ENCODE measurements at regions not wholly inside any gene's neighbourhood (a gene's known extent, or its start where the extent isn't known, plus 50 kb on each side); places are given as distances from the start of the nearest gene placed in this dataset.

DNA sequence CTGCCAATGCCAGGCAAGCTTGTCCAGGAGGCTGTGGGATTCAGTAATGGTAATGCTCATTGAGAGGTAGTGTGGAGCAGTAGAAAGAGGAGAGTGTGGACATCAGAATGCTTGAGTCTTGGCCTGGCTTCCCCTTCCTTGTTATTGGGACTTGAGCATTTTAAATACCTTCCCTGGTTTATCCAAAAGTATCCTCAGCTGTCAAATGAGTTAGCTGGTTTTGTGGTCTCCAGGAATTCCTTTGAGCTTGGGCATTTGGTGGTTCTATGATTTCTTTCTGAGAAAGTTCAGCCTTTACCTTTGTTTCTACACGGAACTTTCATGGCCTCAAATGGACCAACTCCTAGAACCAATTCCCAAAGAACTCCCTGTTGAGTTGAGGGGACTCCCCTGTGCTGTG, 264.3 kb downstream of the PTEN start:
- no peak for DNase-seq

DNA sequence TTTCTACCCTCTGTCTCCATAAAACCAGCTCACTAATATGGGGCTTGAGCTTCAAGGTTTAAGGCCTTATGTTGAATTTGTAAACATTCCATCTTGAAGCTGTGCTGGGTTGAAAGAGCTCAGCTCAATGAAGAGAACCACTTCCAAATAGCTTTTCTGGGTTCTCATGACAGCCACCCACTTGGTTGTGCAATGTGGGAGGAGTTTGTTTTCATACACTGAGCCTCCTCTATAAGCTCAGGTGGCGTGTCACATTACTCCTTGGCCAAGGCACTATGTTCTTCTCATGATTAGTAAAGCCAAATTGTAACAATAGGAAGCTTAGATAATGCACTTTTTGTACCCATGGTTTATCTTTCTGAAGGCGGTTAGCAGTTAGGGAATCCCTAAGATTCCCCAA, 265.6 kb downstream of the PTEN start:
- no peak for DNase-seq

GRCh38 chr10:88130912-88131311, 267.5 kb downstream of the PTEN start:
- DNase-seq = no peak

DNA sequence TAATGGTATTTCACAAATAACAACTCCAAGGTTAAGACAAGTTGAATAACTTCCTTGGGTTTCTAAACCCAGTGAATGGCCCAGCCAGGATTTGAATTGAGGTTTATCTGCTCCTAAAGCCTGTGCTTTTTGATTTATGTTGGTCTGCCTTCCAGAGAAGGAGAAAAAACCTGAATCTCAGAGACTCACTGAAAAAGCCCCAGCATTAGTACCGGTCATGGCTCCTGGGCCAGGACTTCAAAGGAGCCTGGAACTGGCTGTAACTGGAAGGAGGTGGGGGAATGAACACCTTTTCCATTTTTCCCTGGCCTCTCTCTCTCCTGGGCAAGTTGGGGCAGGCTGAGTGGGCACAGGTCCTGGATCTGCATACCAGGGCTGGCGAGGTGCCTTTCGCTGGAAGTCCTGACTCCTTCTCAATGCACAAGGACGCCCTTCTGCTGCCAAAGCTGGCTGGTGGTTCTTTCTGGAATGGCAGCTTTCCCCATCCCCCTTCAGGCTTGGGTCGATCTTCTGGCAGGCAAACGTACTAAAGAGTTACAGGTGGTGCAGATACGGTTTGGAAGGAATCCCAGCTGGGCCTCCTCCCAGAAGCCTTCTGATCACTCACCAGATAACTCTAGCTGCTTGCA, 268.2 kb downstream of the PTEN start:
- peak in 2 of 3 donors; percentile 43 to 59 for DNase-seq

DNA sequence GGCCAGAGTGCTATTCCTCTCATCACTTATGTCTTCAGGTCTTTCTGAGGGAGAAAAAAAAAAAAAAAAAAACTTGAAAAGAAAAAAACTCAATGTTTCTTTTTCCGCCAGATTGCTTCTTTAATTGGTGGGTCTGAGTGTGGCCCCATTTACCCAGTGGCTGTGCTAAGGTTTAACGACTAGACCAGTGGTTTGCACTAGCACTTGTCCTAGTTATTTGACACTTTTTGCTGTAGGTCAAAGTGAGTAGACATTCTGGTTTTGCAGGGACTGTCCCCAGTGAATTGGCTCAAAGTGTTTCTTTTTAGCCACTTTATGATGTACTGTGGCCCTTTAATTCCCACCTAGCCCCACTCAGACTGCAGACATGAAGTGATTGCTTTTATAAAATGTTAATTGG, 273.3 kb downstream of the PTEN start:
- no peak for DNase-seq

- no peak for DNase-seq
Observed at GRCh38 chr10:88138319-88138848, 275.0 kb downstream of the PTEN start.

GRCh38 chr10:88147000-88147798, 283.8 kb downstream of the PTEN start:
- peak in 2 of 3 donors; percentile 47 to 67 for DNase-seq

- DNase-seq = no peak
Observed at GRCh38 chr10:88149906-88150305, 286.5 kb downstream of the PTEN start.

- DNase-seq = no peak
Observed at GRCh38 chr10:88150339-88150738, 286.9 kb downstream of the PTEN start.

DNA sequence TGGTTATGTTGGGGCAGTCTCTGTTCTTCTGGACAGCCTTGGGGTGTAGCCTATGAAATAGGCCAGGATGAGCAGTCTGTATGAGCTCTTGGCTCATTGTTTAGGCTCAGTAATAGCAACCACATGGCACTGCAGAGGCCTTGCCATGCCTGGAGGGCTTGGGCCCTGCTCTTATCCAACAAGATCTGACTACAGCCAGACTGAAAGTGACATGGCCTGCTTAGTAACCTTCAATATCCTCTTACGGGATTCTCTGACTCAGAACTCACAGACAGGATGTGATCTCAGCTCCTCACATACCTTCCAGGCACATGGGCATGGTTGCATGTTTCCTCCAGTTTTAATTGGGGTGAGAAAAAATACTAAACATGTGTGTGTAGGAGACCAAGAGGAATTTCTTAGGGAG, 289.3 kb downstream of the PTEN start:
- peak in 2 of 3 donors; percentile 20 to 91 for DNase-seq

DNA sequence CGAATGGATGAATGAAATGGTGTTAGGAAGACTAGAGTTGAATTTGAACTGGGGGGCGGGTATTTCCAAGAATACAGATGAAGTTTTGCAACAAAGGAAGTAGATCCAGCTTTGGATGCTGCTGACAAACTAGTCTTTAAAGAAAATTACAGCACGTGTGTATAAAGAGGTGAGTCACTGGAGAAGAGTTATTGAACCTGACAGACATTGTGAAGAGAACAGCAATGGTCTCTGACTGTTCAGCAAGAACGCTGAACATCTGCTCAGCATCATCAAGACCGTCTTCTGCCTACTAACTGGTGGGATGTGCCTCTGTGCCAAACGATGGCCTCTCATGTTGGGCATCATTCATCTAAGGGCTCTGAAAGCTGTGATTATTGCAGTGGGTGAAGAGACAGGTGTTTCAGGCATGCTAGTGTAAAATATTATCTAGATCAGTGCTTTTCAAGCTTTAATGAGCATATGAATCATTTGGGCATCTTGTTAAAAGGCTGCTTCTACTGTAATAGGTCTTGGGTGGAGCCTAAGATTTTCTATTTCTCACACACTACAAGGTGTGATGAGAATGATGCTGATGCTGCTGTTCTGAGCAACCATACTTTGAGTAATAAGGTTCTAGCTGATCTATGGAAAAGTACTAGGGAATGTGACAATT, 291.3 kb downstream of the PTEN start:
- no peak for DNase-seq

DNA sequence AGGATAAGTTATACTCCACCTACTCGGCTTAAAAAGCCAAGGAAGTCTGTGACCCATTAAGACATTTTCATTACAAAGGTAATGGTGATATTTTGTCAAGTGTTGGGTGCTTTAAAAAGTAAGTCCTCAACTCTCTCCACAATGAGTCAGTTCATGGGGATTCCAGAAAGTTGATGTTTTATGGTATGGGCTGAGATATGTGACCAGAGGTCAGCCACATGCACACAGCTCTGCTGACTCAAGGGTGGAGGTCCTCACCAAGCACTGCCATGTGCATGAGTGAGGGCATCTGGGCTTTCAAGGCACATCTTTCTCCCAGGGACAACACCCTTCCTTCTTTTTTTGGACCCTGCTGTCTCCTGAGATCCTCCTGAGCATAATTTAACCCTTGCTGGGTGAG, 292.9 kb downstream of the PTEN start:
- DNase-seq = no peak

GRCh38 chr10:88157981-88158465, 294.6 kb downstream of the PTEN start:
- DNase-seq = peak; percentile 36 to 68 (median 59)

GRCh38 chr10:88158526-88159122, 295.2 kb downstream of the PTEN start:
- no peak for DNase-seq

DNA sequence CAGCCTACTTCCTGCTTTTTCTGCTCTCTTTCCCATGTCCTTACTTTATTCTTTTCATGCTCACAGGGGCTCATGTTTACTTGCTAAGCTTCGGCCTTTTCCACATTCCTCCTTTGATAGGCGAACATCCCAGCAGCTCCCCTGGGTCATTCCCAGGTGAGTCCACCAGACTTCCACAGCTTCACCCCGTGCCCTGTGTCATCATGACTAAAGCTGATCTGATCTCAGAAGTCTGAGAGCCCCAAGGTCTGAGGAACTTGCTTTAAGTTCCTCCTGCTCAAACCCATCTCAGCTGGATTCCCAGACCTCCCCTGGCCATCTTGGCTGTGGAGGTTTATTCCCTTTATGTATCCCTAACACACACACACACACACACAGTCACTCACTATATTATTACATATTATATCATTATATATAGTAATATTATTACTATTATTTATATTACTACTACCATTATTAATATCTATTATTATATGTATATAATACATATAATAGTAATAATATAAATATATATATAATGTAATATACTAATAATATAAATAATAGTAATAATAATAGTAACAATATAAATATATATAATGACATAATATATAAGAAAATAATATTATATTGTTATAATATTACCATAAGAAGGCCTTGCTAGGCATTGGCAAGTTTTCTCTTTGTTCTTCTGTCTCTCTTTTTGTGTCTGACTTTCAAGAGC, 295.9 kb downstream of the PTEN start:
- no peak for DNase-seq

GRCh38 chr10:88161070-88161469, 297.6 kb downstream of the PTEN start:
- no peak for DNase-seq

GRCh38 chr10:88161756-88162155, 298.3 kb downstream of the PTEN start:
- DNase-seq = no peak

DNA sequence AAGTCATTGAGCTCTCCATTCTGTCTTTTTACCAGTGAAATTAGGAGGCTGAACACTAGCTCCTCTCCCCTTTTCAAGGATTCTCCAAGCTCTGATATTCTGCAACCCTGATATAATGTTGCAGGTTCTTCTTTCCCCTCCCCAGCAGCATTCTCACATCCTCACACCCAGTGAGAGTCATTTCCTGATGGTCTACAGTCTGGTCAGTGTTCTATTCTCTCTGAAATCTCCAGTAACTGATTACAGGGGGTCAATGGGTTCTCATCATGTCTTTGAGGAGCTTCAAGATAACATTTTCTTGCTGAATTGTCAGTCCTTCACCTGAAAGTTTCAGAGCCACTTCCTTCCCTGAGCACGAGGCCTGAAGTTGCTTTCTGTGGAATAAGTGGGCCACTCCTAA, 299.4 kb downstream of the PTEN start:
- no peak for DNase-seq

GRCh38 chr10:88163572-88163971, 300.1 kb downstream of the PTEN start:
- no peak for DNase-seq

GRCh38 chr10:88164471-88164870, 301.0 kb downstream of the PTEN start:
- DNase-seq = no peak

- peak in 1 of 3 donors; percentile 66 for DNase-seq
Observed at GRCh38 chr10:88165849-88166271, 302.4 kb downstream of the PTEN start.
